GM18505 (cell line): ENCODE measurements at regions not wholly inside any gene's neighbourhood (a gene's known extent, or its start where the extent isn't known, plus 50 kb on each side); places are given as distances from the start of the nearest gene placed in this dataset.
A peak's percentile ranks its signal among the peaks of the same experiment; 100 is the strongest.
"Not testable (repeated sequence)": the region's sequence is repeated elsewhere in the genome, so short reads cannot be mapped to it uniquely, and the experiment has no call there.

ENCODE experiments used
- ATAC-seq: cut with Tn5 transposase; IDR thresholded peaks from one replicate; pipeline ENCODE4 v1.9.1; 2021; ENCODE audit not compliant: unreplicated experiment
- POLR2A ChIP-seq: IDR thresholded peaks from 4 replicates; pipeline ENCODE4 v1.6.1; 2011; ENCODE audit warnings: borderline replicate concordance; ENCODE audit not compliant: insufficient read depth, insufficient read length; ENCODE audit errors: extremely low read depth

DNA sequence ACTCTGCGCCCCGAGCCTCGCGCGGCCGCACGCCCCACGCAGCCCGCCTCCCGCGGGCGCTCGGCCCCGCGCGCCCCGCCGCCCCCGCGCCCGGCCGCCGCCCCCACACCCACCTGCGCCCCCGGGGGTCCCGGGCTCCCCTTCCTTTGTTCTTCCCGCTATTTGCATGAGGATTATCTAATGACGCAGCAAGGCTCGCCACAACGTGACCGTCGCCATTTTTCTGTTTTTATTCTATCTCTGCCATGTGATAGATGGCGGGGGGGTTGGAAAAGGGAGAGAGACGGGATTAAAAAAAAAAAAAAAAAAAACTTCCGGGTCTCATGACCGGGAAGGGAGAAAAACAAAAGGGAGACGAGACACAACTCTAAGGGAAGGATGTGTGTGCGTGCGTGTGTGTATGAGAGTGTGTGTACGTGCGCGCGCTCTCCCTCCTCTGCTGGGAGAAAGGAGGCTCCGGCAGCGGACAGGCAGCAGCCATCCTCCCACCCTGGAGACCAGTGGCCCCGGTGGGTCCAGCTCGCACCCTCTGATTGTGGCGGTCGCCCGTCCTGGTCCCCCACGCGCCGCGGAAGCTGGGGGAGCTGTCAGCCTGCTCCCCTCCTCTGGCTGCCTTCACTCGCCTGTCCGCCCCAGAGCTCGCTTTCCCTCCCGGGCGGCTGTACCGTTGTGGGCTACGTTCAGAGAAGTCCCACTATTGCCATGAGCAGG lies 80.4 kb upstream of the AK4 start:
- TF ChIP-seq POLR2A: no peak
- ATAC-seq: peak; percentile 29

GRCh38 chr1:65068202-65069010 lies 79.6 kb upstream of the AK4 start:
- no peak for TF ChIP-seq POLR2A
- ATAC-seq: peak; percentile 3

GRCh38 chr1:65069011-65069565 lies 78.9 kb upstream of the AK4 start:
- no peak for ATAC-seq
- no peak for TF ChIP-seq POLR2A

DNA sequence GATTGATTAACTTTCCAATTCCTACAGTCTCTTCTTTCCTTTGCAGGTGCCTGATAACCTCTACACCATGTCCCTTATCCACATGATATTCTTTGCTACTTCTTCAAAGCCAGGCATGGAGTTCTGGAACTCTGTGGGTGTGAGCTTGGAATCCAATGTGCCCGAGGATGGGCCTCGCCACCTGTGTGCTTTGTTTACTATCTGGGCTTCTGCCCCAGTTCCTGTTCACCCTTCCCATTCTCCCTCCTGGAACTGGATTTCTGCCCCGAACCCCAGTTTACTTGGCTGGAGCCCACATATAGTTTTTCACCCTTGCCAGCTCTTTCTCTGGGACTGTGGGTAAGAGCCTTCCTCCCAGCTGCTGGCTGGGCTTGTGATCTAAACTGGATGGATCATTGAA lies 75.2 kb upstream of the AK4 start:
- ATAC-seq: no peak

GRCh38 chr1:65075123-65075976 lies 72.7 kb upstream of the AK4 start:
- ATAC-seq: no peak
- TF ChIP-seq POLR2A: no peak

More for the DNA sequence above, 75.2 kb upstream of the AK4 start:
- TF ChIP-seq POLR2A: no peak

DNA sequence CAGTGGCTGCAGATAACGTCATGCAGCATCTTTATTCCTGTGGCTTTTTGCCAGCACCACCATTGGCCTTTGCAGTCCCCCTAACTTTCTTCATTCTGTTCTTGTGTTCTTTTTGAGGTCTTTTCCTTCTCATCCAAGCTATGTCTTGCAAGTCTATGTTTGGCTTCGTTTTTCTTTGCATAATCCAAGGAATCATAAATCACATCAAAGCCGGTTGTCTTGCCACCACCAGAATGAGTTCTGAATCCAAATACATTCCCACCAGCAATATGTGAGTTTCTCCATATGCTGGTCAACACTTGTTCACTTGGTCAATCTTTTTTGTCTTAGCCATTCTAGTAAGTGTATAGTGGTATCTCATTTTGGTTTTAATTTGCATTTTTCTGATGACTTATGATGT lies 70.6 kb upstream of the AK4 start:
- TF ChIP-seq POLR2A: no peak
- ATAC-seq: no peak

DNA sequence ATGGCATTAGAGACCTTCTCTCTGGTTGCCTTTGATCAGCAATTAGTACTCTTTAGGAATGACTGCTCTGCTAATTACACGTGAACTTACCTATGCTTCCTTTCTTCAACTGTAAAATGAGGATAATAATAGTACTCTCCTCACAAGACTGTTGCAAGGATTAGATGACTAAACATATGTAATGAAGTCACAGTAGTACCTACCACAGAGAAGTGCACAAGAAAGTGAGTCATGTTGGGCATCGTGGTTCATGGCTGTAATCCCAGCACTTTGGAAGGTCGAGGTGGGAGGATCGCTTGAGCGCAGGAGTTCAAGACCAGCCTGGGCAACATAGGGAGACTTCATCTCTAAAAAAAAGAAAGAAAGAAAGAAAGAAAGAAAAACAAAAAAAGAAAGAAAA lies 68.1 kb upstream of the AK4 start:
- no peak for ATAC-seq
- no peak for TF ChIP-seq POLR2A

- TF ChIP-seq POLR2A: no peak
- ATAC-seq: no peak
These were observed 65.5 kb upstream of the AK4 start for GRCh38 chr1:65082346-65083040.

- no peak for ATAC-seq
- no peak for TF ChIP-seq POLR2A
These were observed 64.6 kb upstream of the AK4 start for GRCh38 chr1:65083263-65083896.

GRCh38 chr1:65084066-65084465 lies 63.9 kb upstream of the AK4 start:
- no peak for ATAC-seq

GRCh38 chr1:65087519-65087918 lies 60.5 kb upstream of the AK4 start:
- ATAC-seq: not testable (repeated sequence)

More at GRCh38 chr1:65084066-65084465, 63.9 kb upstream of the AK4 start:
- no peak for TF ChIP-seq POLR2A

GRCh38 chr1:65090406-65090805 lies 57.6 kb upstream of the AK4 start:
- no peak for TF ChIP-seq POLR2A
- ATAC-seq: no peak

GRCh38 chr1:65092691-65093090 lies 55.3 kb upstream of the AK4 start:
- TF ChIP-seq POLR2A: no peak
- ATAC-seq: no peak

DNA sequence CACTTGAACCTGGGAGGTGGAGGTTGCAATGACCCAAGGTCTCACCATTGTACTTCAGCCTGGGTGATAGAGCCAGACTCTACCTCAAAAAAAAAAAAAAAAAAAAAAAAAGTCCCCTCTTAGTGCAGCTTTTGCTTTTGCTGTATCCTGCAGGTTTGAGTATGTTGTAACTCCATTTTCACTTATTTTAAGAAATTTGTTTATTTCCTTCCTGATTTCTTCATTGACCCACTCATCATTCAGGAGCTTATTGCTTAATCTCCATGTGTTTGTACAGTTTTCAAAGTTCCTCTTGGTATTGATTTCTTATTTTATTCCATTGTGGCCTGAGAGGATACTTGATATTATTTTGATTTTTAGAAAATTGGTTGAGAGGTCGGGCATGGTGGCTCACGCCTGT lies 50.9 kb upstream of the AK4 start:
- no peak for TF ChIP-seq POLR2A
- no peak for ATAC-seq
